Pancreas (tissue), 10 donors: ENCODE measurements at regions not wholly inside any gene's neighbourhood (a gene's known extent, or its start where the extent isn't known, plus 50 kb on each side); places are given as distances from the start of the nearest gene placed in this dataset.
"Not testable (repeated sequence)": the region's sequence is repeated elsewhere in the genome, so short reads cannot be mapped to it uniquely, and the experiment has no call there.

Experiments used
- ATAC-seq, 4 donors: fragments of 200-7000 bp; cut with Tn5 transposase; one replicate each; pipeline versions ENCODE4 v1.8.0 to v1.9.1; 2020; ENCODE audit warnings: mild to moderate bottlenecking in 4 of 4, moderate library complexity in 4 of 4
- DNase-seq, 6 donors: peaks; one replicate each; pipeline ENCODE4 v3.0.0-alpha.2; 2020
- FAIRE-seq: peaks from 2 replicates; lab custom pipeline; 2012; peaks lifted over from hg19 to GRCh38; lab: Jason Lieb, UNC
- H3K27ac ChIP-seq, 4 donors: fragments of 200-600 bp; sonication (generic); 1 replicate in 3 of 4; 2 replicates in 1 of 4; pipeline versions ENCODE4 v1.5.0 to v1.8.0; 2020
- H3K27me3 ChIP-seq, 4 donors: fragments of 200-600 bp; one replicate each; pipeline ENCODE4 v1.8.0; 2021
- H3K36me3 ChIP-seq, 3 donors: fragments of 200-600 bp; sonication (generic) in 1 of 3; one replicate each; pipeline versions ENCODE4 v1.5.0 to v1.8.0; 2020 to 2021
- H3K4me1 ChIP-seq, 3 donors: fragments of 200-600 bp; one replicate each; pipeline ENCODE4 v1.8.0; 2021
- H3K4me3 ChIP-seq, 4 donors: fragments of 200-600 bp; sonication (generic) in 2 of 4; one replicate each; pipeline versions ENCODE4 v1.5.0 to v1.8.0; 2020 to 2021
- H3K9me3 ChIP-seq, 4 donors: fragments of 200-600 bp; one replicate each; pipeline ENCODE4 v1.8.0; 2021
- CTCF ChIP-seq, 4 donors: fragments of 200-600 bp; sonication (generic) in 3 of 4; IDR thresholded peaks; one replicate each; pipeline versions ENCODE4 v1.5.0 to v1.8.0; 2021; ENCODE audit warnings: antibody characterized with exemption in 4 of 4
- WGBS, 2 donors: extraction: QIAGEN DNeasy Blood & Tissue Kit; methylation state at CpG; one replicate each; pipeline ENCODE4 v1.1.7; 2013; 5-methylcytosine and 5-hydroxymethylcytosine counted together
- intact Hi-C, 3 donors: fragments of 100-400 bp; cut with DNase I; formaldehyde crosslinking; loops; one replicate each; pipeline versions ENCODE4 v1.11.1 to v1.14.2; 2022
- donor health status: healthy with polysubstance abuse.
- donor health status: DM: no; HTN: no; CAD: no; lungs with moderate emphysema.
- donor health status: DM: no; HTN: no; CAD: no.
- donor health status: control.
- donor health status: control.
- donor health status: Bipolar disorder and iron deficiency.
- donor health status: DM: yes; HTN: yes; CAD: no.
- donor health status: DM: no; HTN: no; CAD: no.
- donor health status: DM: no; HTN: no; CAD: no.
- donor health status: DM: yes; HTN: yes; CAD: no.

GRCh38 chr4:17238633-17239032, 273.3 kb downstream of the QDPR start:
- ATAC-seq, result no peak
- Histone ChIP-seq H3K4me3 (no peak overlapping the region), H3K4me1 (no peaks in the 10 kb centered on the region), H3K36me3 (no peaks in the 10 kb centered on the region), H3K27me3 (no peaks in the 10 kb centered on the region), H3K27ac (no peak overlapping the region), H3K9me3 (no peaks in the 10 kb centered on the region)
- no peak for TF ChIP-seq CTCF (IDR thresholded peaks at IDR 0.05)
- 70 to 83% methylated on average over 6 of the region's 6 CpGs for WGBS, 2 donors
- no peak for DNase-seq
- no peak for FAIRE-seq
- intact Hi-C loops, result no loop called here

GRCh38 chr4:17236686-17237085, 275.2 kb downstream of the QDPR start:
- 51 to 64% methylated on average over 1 of the region's 1 CpG for WGBS, 2 donors
- no peak for DNase-seq
- no peak for TF ChIP-seq CTCF (IDR thresholded peaks at IDR 0.05)
- no peak overlapping the region for H3K27ac ChIP-seq
- H3K27me3 ChIP-seq, result no peaks in the 10 kb centered on the region
- no peaks in the 10 kb centered on the region for H3K36me3 ChIP-seq
- no peak for FAIRE-seq
- no peaks in the 10 kb centered on the region for H3K4me1 ChIP-seq
- no peak for ATAC-seq
- no peak overlapping the region for H3K4me3 ChIP-seq
- H3K9me3 ChIP-seq, result no peaks in the 10 kb centered on the region
- intact Hi-C loops, result no loop called here

- DNase-seq, result no peak
- FAIRE-seq, result no peak
- no peaks in the 10 kb centered on the region for H3K36me3 ChIP-seq
- 75 to 95% methylated on average over 1 of the region's 1 CpG for WGBS, 2 donors
- no peak overlapping the region for H3K4me3 ChIP-seq
- ATAC-seq, result no peak
- no peak for TF ChIP-seq CTCF (IDR thresholded peaks at IDR 0.05)
- H3K27me3 ChIP-seq, result no peaks in the 10 kb centered on the region
- no peaks in the 10 kb centered on the region for H3K4me1 ChIP-seq
- no peaks in the 10 kb centered on the region for H3K9me3 ChIP-seq
- intact Hi-C loops, result no loop called here
- H3K27ac ChIP-seq, result no peak overlapping the region
Observed at GRCh38 chr4:17234678-17235077, 277.2 kb downstream of the QDPR start.

- no peaks in the 10 kb centered on the region for H3K4me1 ChIP-seq
- TF ChIP-seq CTCF (IDR thresholded peaks at IDR 0.05), result no peak
- WGBS, 2 donors, result 23 to 31% methylated on average over 3 of the region's 3 CpGs
- no peaks in the 10 kb centered on the region for H3K27me3 ChIP-seq
- peak in 1 of 6 donors; percentile 22 for DNase-seq
- ATAC-seq, result peak in 3 of 4 donors; percentile 74 to 82 (median 80)
- FAIRE-seq, result no peak
- no peak overlapping the region for H3K4me3 ChIP-seq
- H3K27ac ChIP-seq, result no peak overlapping the region
- intact Hi-C loops, result no loop called here
- no peaks in the 10 kb centered on the region for H3K36me3 ChIP-seq
- H3K9me3 ChIP-seq, result no peaks in the 10 kb centered on the region
Observed at GRCh38 chr4:17232566-17233253, 279.2 kb downstream of the QDPR start.

- intact Hi-C loops, H3K4me1 ChIP-seq, ATAC-seq, H3K4me3 ChIP-seq, FAIRE-seq, H3K36me3 ChIP-seq, H3K27me3 ChIP-seq, H3K9me3 ChIP-seq, H3K27ac ChIP-seq: not testable (repeated sequence)
- peak in 1 of 6 donors; percentile 34 for DNase-seq
- 50 to 51% methylated on average over 9 of the region's 9 CpGs for WGBS, 2 donors
Observed at GRCh38 chr4:17231880-17232475, 279.9 kb downstream of the QDPR start.
